ENCODE measurements at regions not wholly inside any gene's neighbourhood (a gene's known extent, or its start where the extent isn't known, plus 50 kb on each side); places are given as distances from the start of the nearest gene placed in this dataset.

DNA sequence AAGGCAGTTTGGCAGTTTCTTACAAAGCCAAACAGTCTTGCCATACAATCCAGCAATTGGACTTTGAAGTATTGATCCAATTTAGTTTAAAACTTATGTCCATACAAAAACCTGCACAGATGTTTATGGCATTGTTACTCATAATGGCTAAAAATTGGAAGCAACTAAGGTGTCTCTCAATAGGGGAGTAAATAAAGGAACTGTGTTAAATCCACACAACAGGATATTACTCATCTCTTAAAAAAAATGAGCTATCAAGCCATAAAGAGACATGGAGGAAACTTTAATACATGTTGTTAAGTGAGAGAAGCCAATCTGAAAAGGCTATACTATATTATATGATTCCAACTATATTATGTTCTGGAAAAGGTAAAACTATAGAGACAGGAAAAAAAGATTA lies 313.6 kb upstream of the CD180 start:
- TF ChIP-seq, protein P1, sequence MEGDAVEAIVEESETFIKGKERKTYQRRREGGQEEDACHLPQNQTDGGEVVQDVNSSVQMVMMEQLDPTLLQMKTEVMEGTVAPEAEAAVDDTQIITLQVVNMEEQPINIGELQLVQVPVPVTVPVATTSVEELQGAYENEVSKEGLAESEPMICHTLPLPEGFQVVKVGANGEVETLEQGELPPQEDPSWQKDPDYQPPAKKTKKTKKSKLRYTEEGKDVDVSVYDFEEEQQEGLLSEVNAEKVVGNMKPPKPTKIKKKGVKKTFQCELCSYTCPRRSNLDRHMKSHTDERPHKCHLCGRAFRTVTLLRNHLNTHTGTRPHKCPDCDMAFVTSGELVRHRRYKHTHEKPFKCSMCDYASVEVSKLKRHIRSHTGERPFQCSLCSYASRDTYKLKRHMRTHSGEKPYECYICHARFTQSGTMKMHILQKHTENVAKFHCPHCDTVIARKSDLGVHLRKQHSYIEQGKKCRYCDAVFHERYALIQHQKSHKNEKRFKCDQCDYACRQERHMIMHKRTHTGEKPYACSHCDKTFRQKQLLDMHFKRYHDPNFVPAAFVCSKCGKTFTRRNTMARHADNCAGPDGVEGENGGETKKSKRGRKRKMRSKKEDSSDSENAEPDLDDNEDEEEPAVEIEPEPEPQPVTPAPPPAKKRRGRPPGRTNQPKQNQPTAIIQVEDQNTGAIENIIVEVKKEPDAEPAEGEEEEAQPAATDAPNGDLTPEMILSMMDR (optimal IDR thresholded peaks at IDR 0.05 in 1 of 3, IDR thresholded peaks at IDR 0.05 in 1 of 3, conservative IDR thresholded peaks at IDR 0.05 in 1 of 3; ENCODE audit: extremely low read depth in 1 of 3, insufficient read depth in 2 of 3, low read length in 3 of 3): no peak
- TF ChIP-seq EZH2 (IDR thresholded peaks at IDR 0.05; ENCODE audit: low read length): no peak
